ENCODE measurements at regions not wholly inside any gene's neighbourhood (a gene's known extent, or its start where the extent isn't known, plus 50 kb on each side); places are given as distances from the start of the nearest gene placed in this dataset.

GRCh38 chr20:40284611-40285010 lies 404.4 kb downstream of the MAFB start:
- Histone ChIP-seq H2BK120ac (replicated peaks; ENCODE audit: low read depth, low read length) (no peak overlapping the region), H2BK20ac (ENCODE audit: low read length) (no peak overlapping the region), H2AFZ (ENCODE audit: low read length) (no peak overlapping the region), H3K9me3 (ENCODE audit: insufficient read depth in 2 of 2, low read depth in 1 of 2, low read length in 1 of 2) (no peaks in the 10 kb centered on the region), H3K4me3 (ENCODE audit: extremely low read depth in 1 of 4, insufficient read depth in 2 of 4, low read depth in 3 of 4, low read length in 4 of 4) (no peak overlapping the region), H4K91ac (replicated peaks; ENCODE audit: insufficient read length, low read length) (no peak overlapping the region), H3K18ac (ENCODE audit: extremely low read depth, low read length) (no peak overlapping the region), H3K4me2 (ENCODE audit: insufficient read depth in 1 of 2, low read depth in 2 of 2, low read length in 2 of 2) (no peak overlapping the region), H3K36me3 (ENCODE audit: control insufficient read depth in 2 of 4, insufficient read depth in 4 of 4, low read length in 3 of 4) (no peaks in the 10 kb centered on the region), H3K27ac (ENCODE audit: low read depth, low read length) (no peak overlapping the region), H3K23me2 (ENCODE audit: low read depth, low read length) (no peaks in the 10 kb centered on the region), H3K27me3 (replicated peaks in 1 of 4; ENCODE audit: control insufficient read depth in 3 of 4, extremely low read depth in 1 of 4, insufficient read depth in 3 of 4, low read length in 3 of 4) (no peaks in the 10 kb centered on the region), H3K4me1 (replicated peaks in 1 of 4; ENCODE audit: control insufficient read depth in 3 of 4, insufficient read depth in 4 of 4, low read length in 3 of 4) (peaks cover 0 to 10% (median 5%) of the 10 kb centered on the region in 4 experiments; a peak in 5 of 7 replicates), H3K23ac (ENCODE audit: insufficient read length) (no peak overlapping the region), H3K4ac (replicated peaks; ENCODE audit: insufficient read length, low read depth, low read length) (no peak overlapping the region), H3K56ac (replicated peaks; ENCODE audit: insufficient read length, low read depth, low read length) (no peak overlapping the region), H3K79me1 (ENCODE audit: low read depth, low read length) (no peaks in the 10 kb centered on the region), H3K9ac (replicated peaks in 1 of 4; ENCODE audit: extremely low read depth in 1 of 4, low read depth in 3 of 4, low read length in 3 of 4) (no peak overlapping the region), H4K20me1 (replicated peaks in 1 of 2; ENCODE audit: control insufficient read depth in 1 of 2, insufficient read depth in 2 of 2, low read length in 2 of 2) (no peaks in the 10 kb centered on the region), H2BK15ac (ENCODE audit: low read length) (no peak overlapping the region), H2BK12ac (ENCODE audit: low read depth, low read length) (no peak overlapping the region), H2AK5ac (ENCODE audit: low read depth, low read length) (no peak overlapping the region), H4K5ac (ENCODE audit: insufficient read length, low read depth, low read length) (no peak overlapping the region), H3K14ac (ENCODE audit: insufficient read length) (no peak overlapping the region), H2BK5ac (ENCODE audit: low read depth, low read length) (no peak overlapping the region), H3K79me2 (ENCODE audit: control insufficient read depth in 1 of 2, insufficient read depth in 2 of 2, low read length in 2 of 2) (no peaks in the 10 kb centered on the region), H4K8ac (ENCODE audit: extremely low read depth, insufficient read depth, low read length) (no peak overlapping the region)
- DNase-seq (ENCODE audit: low read depth in 1 of 2, low spot score in 2 of 2) = no peak
- WGBS, 2 experiments (ENCODE audit: extremely low coverage in 1 of 2, insufficient coverage in 1 of 2, insufficient read length in 1 of 2, insufficient replicate concordance in 2 of 2, low coverage in 1 of 2, low lambda C conversion rate in 2 of 2, missing lambda C conversion rate in 1 of 2) = 92% methylated on average over 2 of the region's 2 CpGs; no CpG with 5 or more reads in 1 of the 2 experiments
- FAIRE-seq = no peak
- CTCF ChIA-PET (ENCODE audit: partially characterized antibody) = no interaction called here
- POLR2A ChIA-PET (ENCODE audit: partially characterized antibody) = interaction anchor here (0.7 to 0.8 kb wide), 2 partner anchors 9 to 16 kb away, joined by 3 to 4 read pairs; no protein-coding TSS in a partner anchor
- no peak for TF ChIP-seq RBBP5 (IDR thresholded peaks at IDR 0.05; ENCODE audit: borderline replicate concordance, low read depth, low read length)
- TF ChIP-seq EGR1 (IDR thresholded peaks at IDR 0.05; ENCODE audit: borderline replicate concordance, low read depth, low read length) = no peak
- TF ChIP-seq JUN (IDR thresholded peaks at IDR 0.05; ENCODE audit: low read depth, low read length) = no peak
- no peak for TF ChIP-seq BACH1 (IDR thresholded peaks at IDR 0.05; ENCODE audit: low read length)
- no peak for TF ChIP-seq MAX (IDR thresholded peaks at IDR 0.05)
- no peak for TF ChIP-seq SAP30 (IDR thresholded peaks at IDR 0.05; ENCODE audit: insufficient read depth, insufficient replicate concordance, low read length)
- TF ChIP-seq RXRA (IDR thresholded peaks at IDR 0.05; ENCODE audit: insufficient read depth, low read depth, low read length) = no peak
- no peak for TF ChIP-seq GTF2F1 (IDR thresholded peaks at IDR 0.05; ENCODE audit: borderline replicate concordance, low read depth, low read length)
- TF ChIP-seq TEAD4 (IDR thresholded peaks at IDR 0.05; ENCODE audit: low read depth, low read length) = no peak
- no peak for TF ChIP-seq BRCA1 (IDR thresholded peaks at IDR 0.05; ENCODE audit: low read depth, low read length)
- TF ChIP-seq, protein P1, sequence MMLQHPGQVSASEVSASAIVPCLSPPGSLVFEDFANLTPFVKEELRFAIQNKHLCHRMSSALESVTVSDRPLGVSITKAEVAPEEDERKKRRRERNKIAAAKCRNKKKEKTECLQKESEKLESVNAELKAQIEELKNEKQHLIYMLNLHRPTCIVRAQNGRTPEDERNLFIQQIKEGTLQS (IDR thresholded peaks at IDR 0.05; ENCODE audit: insufficient read depth, low read depth, low read length) = no peak
- no peak for TF ChIP-seq MAFK (IDR thresholded peaks at IDR 0.05; ENCODE audit: low read depth, low read length)
- no peak for TF ChIP-seq NANOG (IDR thresholded peaks at IDR 0.05; ENCODE audit: insufficient read depth, low read depth, low read length, poor library complexity, severe bottlenecking)
- TF ChIP-seq BCL11A (IDR thresholded peaks at IDR 0.05; ENCODE audit: low read depth in 2 of 2, low read length in 2 of 2) = no peak
